ENCODE measurements at regions not wholly inside any gene's neighbourhood (a gene's known extent, or its start where the extent isn't known, plus 50 kb on each side); places are given as distances from the start of the nearest gene placed in this dataset.

DNA sequence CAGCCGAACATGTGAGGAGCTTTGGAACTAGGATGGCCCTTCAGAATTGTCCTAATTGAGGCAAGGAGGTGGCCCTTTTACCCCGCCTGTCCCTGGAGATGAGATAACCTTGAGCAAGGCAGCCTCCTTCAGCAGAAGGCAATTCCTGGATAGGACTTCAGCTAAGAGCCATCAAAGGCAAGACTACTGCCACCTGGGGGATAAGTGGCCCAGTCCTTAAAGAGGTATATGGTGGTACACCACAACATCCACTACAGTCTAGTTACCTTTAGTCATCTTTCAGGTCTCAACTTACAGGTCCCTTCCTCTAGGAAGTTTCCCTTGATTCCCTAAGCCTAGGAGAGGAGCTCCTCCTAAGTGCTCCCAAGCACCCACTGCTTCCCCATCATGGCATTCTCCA is 204.2 kb upstream of the CDKN3 start:
- TF ChIP-seq, protein P1, sequence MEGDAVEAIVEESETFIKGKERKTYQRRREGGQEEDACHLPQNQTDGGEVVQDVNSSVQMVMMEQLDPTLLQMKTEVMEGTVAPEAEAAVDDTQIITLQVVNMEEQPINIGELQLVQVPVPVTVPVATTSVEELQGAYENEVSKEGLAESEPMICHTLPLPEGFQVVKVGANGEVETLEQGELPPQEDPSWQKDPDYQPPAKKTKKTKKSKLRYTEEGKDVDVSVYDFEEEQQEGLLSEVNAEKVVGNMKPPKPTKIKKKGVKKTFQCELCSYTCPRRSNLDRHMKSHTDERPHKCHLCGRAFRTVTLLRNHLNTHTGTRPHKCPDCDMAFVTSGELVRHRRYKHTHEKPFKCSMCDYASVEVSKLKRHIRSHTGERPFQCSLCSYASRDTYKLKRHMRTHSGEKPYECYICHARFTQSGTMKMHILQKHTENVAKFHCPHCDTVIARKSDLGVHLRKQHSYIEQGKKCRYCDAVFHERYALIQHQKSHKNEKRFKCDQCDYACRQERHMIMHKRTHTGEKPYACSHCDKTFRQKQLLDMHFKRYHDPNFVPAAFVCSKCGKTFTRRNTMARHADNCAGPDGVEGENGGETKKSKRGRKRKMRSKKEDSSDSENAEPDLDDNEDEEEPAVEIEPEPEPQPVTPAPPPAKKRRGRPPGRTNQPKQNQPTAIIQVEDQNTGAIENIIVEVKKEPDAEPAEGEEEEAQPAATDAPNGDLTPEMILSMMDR (conservative IDR thresholded peaks at IDR 0.05; ENCODE audit: low read depth, low read length) = no peak
- TF ChIP-seq CEBPB (IDR thresholded peaks at IDR 0.05; ENCODE audit: low read depth, low read length) = no peak
- TF ChIP-seq RFX5 (IDR thresholded peaks at IDR 0.05; ENCODE audit: low read depth, low read length) = no peak
- no peak for TF ChIP-seq RAD21 (IDR thresholded peaks at IDR 0.05; ENCODE audit: low read length)
- no peak for TF ChIP-seq POLR2A (IDR thresholded peaks at IDR 0.05; ENCODE audit: low read depth, low read length)
- no peak for TF ChIP-seq FOS (IDR thresholded peaks at IDR 0.05; ENCODE audit: low read depth, low read length)
- TF ChIP-seq MAFK (IDR thresholded peaks at IDR 0.05; ENCODE audit: low read depth, low read length) = no peak
- TF ChIP-seq CHD1 (IDR thresholded peaks at IDR 0.05; ENCODE audit: low read depth, low read length) = no peak
